ENCODE measurements at regions not wholly inside any gene's neighbourhood (a gene's known extent, or its start where the extent isn't known, plus 50 kb on each side); places are given as distances from the start of the nearest gene placed in this dataset.

DNA sequence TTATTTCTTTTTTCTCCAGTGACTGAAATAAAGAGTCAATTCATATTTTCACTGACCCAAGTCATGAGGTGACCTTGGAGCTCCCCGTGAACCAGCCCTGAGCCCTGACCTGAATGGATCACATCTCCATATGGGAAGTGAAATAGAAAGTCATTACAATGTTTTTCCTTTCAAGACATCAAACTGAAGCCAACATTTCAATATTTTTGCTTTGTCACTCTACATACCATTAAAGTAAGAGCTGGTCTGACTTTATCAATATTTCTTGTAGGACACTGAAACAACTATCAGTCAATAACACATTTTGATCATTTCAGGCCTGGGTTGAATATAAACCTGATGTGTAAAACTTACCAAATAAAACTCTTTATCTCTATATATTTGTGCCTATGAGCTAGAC lies 249.8 kb upstream of the PHF14 start:
- Histone ChIP-seq H3K27me3 (ENCODE audit: control insufficient read depth in 3 of 3, insufficient read depth in 3 of 3, low read length in 2 of 3) (no peaks in the 10 kb centered on the region), H3K9me3 (ENCODE audit: control insufficient read depth in 4 of 4, insufficient read depth in 3 of 4, low read length in 3 of 4) (no peaks in the 10 kb centered on the region), H3K27ac (ENCODE audit: low read depth in 1 of 2, low read length in 1 of 2) (no peak overlapping the region), H3K9ac (ENCODE audit: insufficient read depth in 1 of 2, low read length in 2 of 2) (no peak overlapping the region), H3K4me3 (no peak overlapping the region), H3K36me3 (ENCODE audit: control insufficient read depth in 4 of 4, insufficient read depth in 4 of 4, low read length in 4 of 4) (no peaks in the 10 kb centered on the region), H3K4me1 (ENCODE audit: control insufficient read depth in 5 of 5, insufficient read depth in 5 of 5, low read length in 5 of 5) (peaks cover 0 to 2% (median 0%) of the 10 kb centered on the region in 5 donors)
- TF ChIP-seq, protein P1, sequence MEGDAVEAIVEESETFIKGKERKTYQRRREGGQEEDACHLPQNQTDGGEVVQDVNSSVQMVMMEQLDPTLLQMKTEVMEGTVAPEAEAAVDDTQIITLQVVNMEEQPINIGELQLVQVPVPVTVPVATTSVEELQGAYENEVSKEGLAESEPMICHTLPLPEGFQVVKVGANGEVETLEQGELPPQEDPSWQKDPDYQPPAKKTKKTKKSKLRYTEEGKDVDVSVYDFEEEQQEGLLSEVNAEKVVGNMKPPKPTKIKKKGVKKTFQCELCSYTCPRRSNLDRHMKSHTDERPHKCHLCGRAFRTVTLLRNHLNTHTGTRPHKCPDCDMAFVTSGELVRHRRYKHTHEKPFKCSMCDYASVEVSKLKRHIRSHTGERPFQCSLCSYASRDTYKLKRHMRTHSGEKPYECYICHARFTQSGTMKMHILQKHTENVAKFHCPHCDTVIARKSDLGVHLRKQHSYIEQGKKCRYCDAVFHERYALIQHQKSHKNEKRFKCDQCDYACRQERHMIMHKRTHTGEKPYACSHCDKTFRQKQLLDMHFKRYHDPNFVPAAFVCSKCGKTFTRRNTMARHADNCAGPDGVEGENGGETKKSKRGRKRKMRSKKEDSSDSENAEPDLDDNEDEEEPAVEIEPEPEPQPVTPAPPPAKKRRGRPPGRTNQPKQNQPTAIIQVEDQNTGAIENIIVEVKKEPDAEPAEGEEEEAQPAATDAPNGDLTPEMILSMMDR (IDR thresholded peaks at IDR 0.05; ENCODE audit: control extremely low read depth, extremely low read depth): no peak
- no peak for DNase-seq
- 76 to 80% methylated on average over 1 of the region's 1 CpG for WGBS, 2 donors
- no peak for ATAC-seq (ENCODE audit: insufficient read depth, low FRiP score)

DNA sequence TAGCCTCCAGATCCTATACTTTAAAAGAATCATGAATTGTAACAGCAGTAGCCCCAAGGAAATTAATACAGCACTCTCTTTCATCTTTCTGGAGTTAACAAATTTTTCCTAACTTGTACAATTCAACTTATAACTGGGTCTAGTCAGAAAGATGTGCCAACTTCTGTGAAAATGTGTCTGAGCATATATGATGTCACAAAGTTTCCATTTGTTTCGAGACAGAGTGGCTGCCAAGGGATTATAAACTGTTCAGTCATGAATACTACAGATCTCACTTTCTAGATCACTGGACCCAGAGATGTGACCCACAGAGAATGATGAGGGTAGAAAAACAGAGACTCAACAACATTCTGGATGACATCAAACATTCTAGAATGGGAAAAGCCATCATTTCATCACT lies 249.2 kb upstream of the PHF14 start:
- ATAC-seq (ENCODE audit: insufficient read depth, low FRiP score) (no peak), DNase-seq (peak in 1 of 3 donors; percentile 1)
- H3K27me3 ChIP-seq (ENCODE audit: control insufficient read depth in 3 of 3, insufficient read depth in 3 of 3, low read length in 2 of 3): no peaks in the 10 kb centered on the region
- no peak overlapping the region for H3K4me3 ChIP-seq
- H3K4me1 ChIP-seq (ENCODE audit: control insufficient read depth in 5 of 5, insufficient read depth in 5 of 5, low read length in 5 of 5): peaks cover 0 to 2% (median 0%) of the 10 kb centered on the region in 5 donors
- no peak overlapping the region for H3K9ac ChIP-seq (ENCODE audit: insufficient read depth in 1 of 2, low read length in 2 of 2)
- TF ChIP-seq, protein P1 (IDR thresholded peaks at IDR 0.05; ENCODE audit: control extremely low read depth, extremely low read depth): no peak
- no peak overlapping the region for H3K27ac ChIP-seq (ENCODE audit: low read depth in 1 of 2, low read length in 1 of 2)
- no peaks in the 10 kb centered on the region for H3K9me3 ChIP-seq (ENCODE audit: control insufficient read depth in 4 of 4, insufficient read depth in 3 of 4, low read length in 3 of 4)
- H3K36me3 ChIP-seq (ENCODE audit: control insufficient read depth in 4 of 4, insufficient read depth in 4 of 4, low read length in 4 of 4): no peaks in the 10 kb centered on the region
- WGBS, 2 donors: 70 to 76% methylated on average over 1 of the region's 1 CpG

DNA sequence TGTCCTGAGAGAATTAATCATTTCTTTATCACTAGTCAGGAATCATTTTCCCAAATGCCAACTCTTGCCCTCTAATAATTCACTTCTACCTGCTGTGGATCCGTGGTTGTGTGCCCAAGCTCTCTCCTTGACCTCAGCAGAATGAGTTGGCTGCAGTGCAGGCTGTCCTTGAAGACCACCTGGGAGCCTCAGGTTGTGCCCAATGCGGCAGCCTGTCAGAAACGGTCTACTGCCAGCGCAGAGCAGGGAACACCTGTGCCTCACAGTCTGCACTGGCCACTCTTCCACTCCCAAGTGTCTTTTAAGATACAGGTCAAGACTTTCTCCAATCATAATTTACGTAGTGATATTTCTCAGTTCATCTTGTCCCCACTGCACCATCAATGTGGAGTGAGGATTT lies 246.0 kb upstream of the PHF14 start:
- Histone ChIP-seq H3K9me3 (ENCODE audit: control insufficient read depth in 4 of 4, insufficient read depth in 3 of 4, low read length in 3 of 4) (no peaks in the 10 kb centered on the region), H3K36me3 (ENCODE audit: control insufficient read depth in 4 of 4, insufficient read depth in 4 of 4, low read length in 4 of 4) (no peaks in the 10 kb centered on the region), H3K9ac (ENCODE audit: insufficient read depth in 1 of 2, low read length in 2 of 2) (no peak overlapping the region), H3K4me1 (ENCODE audit: control insufficient read depth in 5 of 5, insufficient read depth in 5 of 5, low read length in 5 of 5) (no peaks in the 10 kb centered on the region), H3K27ac (ENCODE audit: low read depth in 1 of 2, low read length in 1 of 2) (no peak overlapping the region), H3K4me3 (no peak overlapping the region), H3K27me3 (ENCODE audit: control insufficient read depth in 3 of 3, insufficient read depth in 3 of 3, low read length in 2 of 3) (no peaks in the 10 kb centered on the region)
- 83 to 89% methylated on average over 5 of the region's 5 CpGs for WGBS, 2 donors
- TF ChIP-seq, protein P1 (IDR thresholded peaks at IDR 0.05; ENCODE audit: control extremely low read depth, extremely low read depth): no peak
- ATAC-seq (ENCODE audit: insufficient read depth, low FRiP score) (no peak), DNase-seq (no peak)

DNA sequence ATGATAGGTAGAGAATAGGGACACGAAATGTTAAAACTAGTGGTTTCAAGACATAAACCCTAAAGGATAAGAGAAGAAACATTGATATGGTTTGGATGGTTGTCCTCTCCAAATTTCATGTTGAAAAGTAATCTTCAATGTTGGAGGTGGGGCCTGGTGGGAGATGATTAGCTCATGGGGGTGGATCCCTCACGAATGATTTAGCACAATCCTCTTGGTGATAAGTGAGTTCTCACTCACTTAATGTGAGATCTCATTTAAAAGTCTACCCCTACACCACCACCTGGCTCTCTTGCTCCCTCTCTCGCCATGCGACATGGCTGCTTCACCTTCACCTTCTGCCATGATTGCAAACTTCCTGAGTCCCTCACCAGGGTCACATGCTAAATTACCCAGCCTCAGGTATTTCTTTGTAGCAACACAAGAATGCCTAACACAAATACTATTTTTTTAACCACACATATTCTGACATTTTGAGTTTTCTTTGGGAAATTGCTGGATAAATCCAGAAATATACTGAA lies 242.4 kb upstream of the PHF14 start:
- 79 to 85% methylated on average over 4 of the region's 4 CpGs for WGBS, 2 donors
- TF ChIP-seq, protein P1 (IDR thresholded peaks at IDR 0.05; ENCODE audit: control extremely low read depth, extremely low read depth): no peak
- Histone ChIP-seq H3K27me3 (ENCODE audit: control insufficient read depth in 3 of 3, insufficient read depth in 3 of 3, low read length in 2 of 3) (no peaks in the 10 kb centered on the region), H3K4me3 (no peak overlapping the region), H3K9me3 (ENCODE audit: control insufficient read depth in 4 of 4, insufficient read depth in 3 of 4, low read length in 3 of 4) (no peaks in the 10 kb centered on the region), H3K27ac (ENCODE audit: low read depth in 1 of 2, low read length in 1 of 2) (no peak overlapping the region), H3K36me3 (ENCODE audit: control insufficient read depth in 4 of 4, insufficient read depth in 4 of 4, low read length in 4 of 4) (no peaks in the 10 kb centered on the region), H3K4me1 (ENCODE audit: control insufficient read depth in 5 of 5, insufficient read depth in 5 of 5, low read length in 5 of 5) (no peaks in the 10 kb centered on the region), H3K9ac (ENCODE audit: insufficient read depth in 1 of 2, low read length in 2 of 2) (no peak overlapping the region)
- DNase-seq (no peak), ATAC-seq (ENCODE audit: insufficient read depth, low FRiP score) (no peak)
